ENCODE measurements at regions not wholly inside any gene's neighbourhood (a gene's known extent, or its start where the extent isn't known, plus 50 kb on each side); places are given as distances from the start of the nearest gene placed in this dataset.

- Histone ChIP-seq H3K36me3 (ENCODE audit: control insufficient read depth in 2 of 2, extremely low read depth in 1 of 2, insufficient read depth in 2 of 2, low read length in 2 of 2) (no peaks in the 10 kb centered on the region), H3K79me2 (ENCODE audit: control insufficient read depth, insufficient read depth, low read length) (no peaks in the 10 kb centered on the region), H2AFZ (ENCODE audit: low read depth, low read length) (no peak overlapping the region), H3K27ac (ENCODE audit: insufficient read depth, low read depth, low read length) (no peak overlapping the region), H3K27me3 (ENCODE audit: control insufficient read depth in 2 of 2, insufficient read depth in 2 of 2, low read length in 2 of 2) (no peaks in the 10 kb centered on the region), H3K9me3 (replicated peaks; ENCODE audit: control insufficient read depth, insufficient read depth, low read length) (no peaks in the 10 kb centered on the region), H3K4me2 (ENCODE audit: insufficient read depth, low read length) (no peak overlapping the region), H3K4me3 (replicated peaks in 1 of 3; ENCODE audit: insufficient read depth in 1 of 3, low read depth in 1 of 3, low read length in 3 of 3) (no peak overlapping the region), H4K20me1 (replicated peaks; ENCODE audit: control insufficient read depth, extremely low read depth, insufficient read depth, low read length) (no peaks in the 10 kb centered on the region), H3K4me1 (ENCODE audit: control insufficient read depth, extremely low read depth, insufficient read depth, low read length) (no peaks in the 10 kb centered on the region), H3K9me1 (replicated peaks; ENCODE audit: control insufficient read depth, extremely low read depth, insufficient read depth, low read length) (no peaks in the 10 kb centered on the region), H3K9ac (replicated peaks; ENCODE audit: extremely low read depth, insufficient read depth, low read length) (no peak overlapping the region)
- POLR2A ChIA-PET, result no interaction called here
- TF ChIP-seq POLR2AphosphoS5 (IDR thresholded peaks at IDR 0.05; ENCODE audit: insufficient read depth, low read depth, low read length), result no peak
- TF ChIP-seq EZH2 (IDR thresholded peaks at IDR 0.05; ENCODE audit: borderline replicate concordance, low read depth, low read length, severe bottlenecking), result no peak
- no peak for TF ChIP-seq JUN (IDR thresholded peaks at IDR 0.05; ENCODE audit: borderline replicate concordance, insufficient read depth, insufficient read length, low read depth)
- no peak for TF ChIP-seq GATA2 (IDR thresholded peaks at IDR 0.05; ENCODE audit: insufficient read depth, insufficient read length, low read depth, low read length)
- no peak for TF ChIP-seq CTCF (IDR thresholded peaks at IDR 0.05; ENCODE audit: extremely low read depth in 1 of 2, insufficient read depth in 1 of 2, low read depth in 1 of 2, low read length in 2 of 2)
- no peak for TF ChIP-seq MYC (IDR thresholded peaks at IDR 0.05; ENCODE audit: low read depth, low read length)
- no peak for TF ChIP-seq FOS (IDR thresholded peaks at IDR 0.05; ENCODE audit: borderline replicate concordance, insufficient read depth, low read length)
- TF ChIP-seq MAX (IDR thresholded peaks at IDR 0.05; ENCODE audit: insufficient read depth, insufficient read length), result no peak
- no peak for TF ChIP-seq POLR2A (IDR thresholded peaks at IDR 0.05; ENCODE audit: low read depth, low read length)
- CTCF ChIA-PET, result no interaction called here
- no peak for DNase-seq (ENCODE audit: low read depth, low spot score)
- BruUV-seq (replicated peaks), result no TSS peak
- intact Hi-C loops (cut with micrococcal nuclease), result no loop called here
- dilution Hi-C loops (cut with MboI; ENCODE audit: extremely low pct_ligation_motif_present, low sequenced_read_pairs), result no loop called here
- FAIRE-seq, result no peak
Observed at GRCh38 chr12:90832427-90832826, 122.5 kb downstream of the CCER1 start.
